ENCODE measurements at regions not wholly inside any gene's neighbourhood (a gene's known extent, or its start where the extent isn't known, plus 50 kb on each side); places are given as distances from the start of the nearest gene placed in this dataset.

- no peak for TF ChIP-seq POLR2A (IDR thresholded peaks at IDR 0.05; ENCODE audit: low read depth, low read length)
- no peak for TF ChIP-seq POLR2AphosphoS5 (IDR thresholded peaks at IDR 0.05; ENCODE audit: low read depth, low read length)
Measured at GRCh38 chr14:101113835-101114725, 210.6 kb upstream of the RTL1 start.

Measured in GM12892 (cell line).